ENCODE measurements at regions not wholly inside any gene's neighbourhood (a gene's known extent, or its start where the extent isn't known, plus 50 kb on each side); places are given as distances from the start of the nearest gene placed in this dataset.

DNA sequence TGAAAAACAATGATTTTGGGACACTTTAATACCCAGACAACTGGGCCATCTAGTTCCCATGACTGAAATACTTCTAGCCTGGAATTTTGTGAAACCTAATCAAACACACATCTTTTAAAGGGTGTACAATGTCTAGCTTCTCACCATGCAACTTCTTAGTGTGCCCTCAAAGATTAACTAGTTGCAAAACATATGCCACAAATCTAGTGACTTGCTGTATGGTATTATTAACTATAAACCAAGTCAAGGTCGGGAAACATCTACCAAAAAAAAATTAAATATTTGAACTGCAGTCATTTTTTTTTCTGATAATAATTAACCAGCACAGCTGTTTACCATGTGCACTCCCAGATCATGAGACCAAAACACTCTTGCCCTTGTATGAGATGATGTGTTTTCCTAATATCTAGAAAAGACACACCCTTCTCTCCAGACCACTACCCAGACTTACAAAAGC is 171.8 kb upstream of the FOXN3 start:
- H3K79me2 ChIP-seq (ENCODE audit: insufficient read depth, low read length), result peaks cover 86% of the 10 kb centered on the region
- peak overlapping the region; percentile 67 for H3K4me2 ChIP-seq (replicated peaks; ENCODE audit: extremely low read depth, low read length, poor library complexity, severe bottlenecking)
- peaks cover under 1 to 2% of the 10 kb centered on the region in 2 donors for H3K36me3 ChIP-seq (replicated peaks in 1 of 2; ENCODE audit: control insufficient read depth in 1 of 2, insufficient read depth in 2 of 2, low read length in 2 of 2)
- DNase-seq, result no peak
- no peak overlapping the region for H3K9ac ChIP-seq (ENCODE audit: insufficient read depth, low read length, poor library complexity, severe bottlenecking)
- peaks cover 47 to 52% of the 10 kb centered on the region in 2 donors for H3K4me1 ChIP-seq (ENCODE audit: control insufficient read depth in 1 of 2, insufficient read depth in 2 of 2, low read length in 2 of 2)
- peak overlapping the region; percentile 87 to 97 (median 95) for H3K27ac Mint-ChIP-seq
- no peaks in the 10 kb centered on the region for H4K20me1 ChIP-seq (ENCODE audit: insufficient read depth, low read length)
- H3K27ac ChIP-seq (ENCODE audit: low read depth in 1 of 2, low read length in 2 of 2), result peak overlapping the region; percentile 78 to 90
- no peaks in the 10 kb centered on the region for H3K27me3 Mint-ChIP-seq (ENCODE audit: low read depth in 3 of 3)
- H3K4me3 ChIP-seq (replicated peaks in 1 of 3; ENCODE audit: low read depth in 2 of 3, low read length in 3 of 3), result peak overlapping the region in 2 of 3 experiments; percentile 7 to 59
- H2AFZ ChIP-seq (ENCODE audit: insufficient read depth, low read depth, low read length, poor library complexity, severe bottlenecking), result peak overlapping the region; percentile 49
- H3K27me3 ChIP-seq (ENCODE audit: control insufficient read depth in 2 of 2, insufficient read depth in 2 of 2, low read length in 2 of 2), result no peaks in the 10 kb centered on the region
- H3K4me3 Mint-ChIP-seq, result peak overlapping the region; percentile 77 to 83
- H3K9me3 Mint-ChIP-seq, result peaks cover 0 to 15% (median 6%) of the 10 kb centered on the region in 7 donors
- peaks cover 29 to 33% of the 10 kb centered on the region in 2 donors for H3K36me3 Mint-ChIP-seq
- H3K9me3 ChIP-seq (replicated peaks in 1 of 2; ENCODE audit: control insufficient read depth in 1 of 2, insufficient read depth in 1 of 2, low read length in 2 of 2), result peaks cover 2 to 4% of the 10 kb centered on the region in 2 donors
- TF ChIP-seq, protein P1, sequence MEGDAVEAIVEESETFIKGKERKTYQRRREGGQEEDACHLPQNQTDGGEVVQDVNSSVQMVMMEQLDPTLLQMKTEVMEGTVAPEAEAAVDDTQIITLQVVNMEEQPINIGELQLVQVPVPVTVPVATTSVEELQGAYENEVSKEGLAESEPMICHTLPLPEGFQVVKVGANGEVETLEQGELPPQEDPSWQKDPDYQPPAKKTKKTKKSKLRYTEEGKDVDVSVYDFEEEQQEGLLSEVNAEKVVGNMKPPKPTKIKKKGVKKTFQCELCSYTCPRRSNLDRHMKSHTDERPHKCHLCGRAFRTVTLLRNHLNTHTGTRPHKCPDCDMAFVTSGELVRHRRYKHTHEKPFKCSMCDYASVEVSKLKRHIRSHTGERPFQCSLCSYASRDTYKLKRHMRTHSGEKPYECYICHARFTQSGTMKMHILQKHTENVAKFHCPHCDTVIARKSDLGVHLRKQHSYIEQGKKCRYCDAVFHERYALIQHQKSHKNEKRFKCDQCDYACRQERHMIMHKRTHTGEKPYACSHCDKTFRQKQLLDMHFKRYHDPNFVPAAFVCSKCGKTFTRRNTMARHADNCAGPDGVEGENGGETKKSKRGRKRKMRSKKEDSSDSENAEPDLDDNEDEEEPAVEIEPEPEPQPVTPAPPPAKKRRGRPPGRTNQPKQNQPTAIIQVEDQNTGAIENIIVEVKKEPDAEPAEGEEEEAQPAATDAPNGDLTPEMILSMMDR (IDR thresholded peaks at IDR 0.05), result no peak
- no CpG with 5 or more reads among the region's 1 CpG for WGBS (ENCODE audit: insufficient coverage)
- intact Hi-C loops (cut with micrococcal nuclease), result no loop called here
- H3K4me1 Mint-ChIP-seq, result peaks cover 57% of the 10 kb centered on the region

DNA sequence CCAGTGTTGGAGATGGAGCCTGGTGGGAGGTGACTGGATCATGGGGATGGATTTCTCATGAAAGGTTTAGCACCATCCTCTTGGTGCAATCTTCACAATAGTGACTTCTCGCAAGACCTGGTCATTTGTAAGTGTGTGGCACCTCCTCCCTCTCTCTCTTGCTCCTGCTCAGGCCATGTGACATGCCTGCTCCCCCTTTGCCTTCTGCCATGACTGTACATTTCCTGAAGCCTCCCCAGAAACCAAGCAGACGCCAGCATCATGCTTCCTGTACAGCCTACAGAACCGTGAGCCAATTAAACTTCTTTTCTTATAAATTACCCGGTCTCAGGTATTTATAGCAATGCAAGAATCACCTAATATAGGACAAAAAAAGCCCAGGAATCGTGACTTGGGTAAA is 171.0 kb upstream of the FOXN3 start:
- H3K27ac Mint-ChIP-seq, result peak overlapping the region; percentile 86 to 97 (median 93)
- WGBS (ENCODE audit: insufficient coverage), result 25% methylated on average over 1 of the region's 5 CpGs
- peaks cover 47 to 52% of the 10 kb centered on the region in 2 donors for H3K4me1 ChIP-seq (ENCODE audit: control insufficient read depth in 1 of 2, insufficient read depth in 2 of 2, low read length in 2 of 2)
- H3K36me3 Mint-ChIP-seq, result peaks cover 29 to 36% of the 10 kb centered on the region in 2 donors
- H3K4me3 ChIP-seq (replicated peaks in 1 of 3; ENCODE audit: low read depth in 2 of 3, low read length in 3 of 3), result no peak overlapping the region
- H3K4me3 Mint-ChIP-seq, result peak overlapping the region in 1 of 2 donors; percentile 8
- H3K9ac ChIP-seq (ENCODE audit: insufficient read depth, low read length, poor library complexity, severe bottlenecking), result no peak overlapping the region
- H4K20me1 ChIP-seq (ENCODE audit: insufficient read depth, low read length), result peaks cover 3% of the 10 kb centered on the region
- no peaks in the 10 kb centered on the region for H3K27me3 Mint-ChIP-seq (ENCODE audit: low read depth in 3 of 3)
- peak; percentile 34 to 57 (median 43) for DNase-seq
- TF ChIP-seq, protein P1 (IDR thresholded peaks at IDR 0.05), result no peak
- peaks cover 0 to 4% of the 10 kb centered on the region in 2 donors for H3K9me3 ChIP-seq (replicated peaks in 1 of 2; ENCODE audit: control insufficient read depth in 1 of 2, insufficient read depth in 1 of 2, low read length in 2 of 2)
- peaks cover 60% of the 10 kb centered on the region for H3K4me1 Mint-ChIP-seq
- no peak overlapping the region for H2AFZ ChIP-seq (ENCODE audit: insufficient read depth, low read depth, low read length, poor library complexity, severe bottlenecking)
- H3K79me2 ChIP-seq (ENCODE audit: insufficient read depth, low read length), result peaks cover 88% of the 10 kb centered on the region
- H3K4me2 ChIP-seq (replicated peaks; ENCODE audit: extremely low read depth, low read length, poor library complexity, severe bottlenecking), result no peak overlapping the region
- peak overlapping the region; percentile 55 to 90 for H3K27ac ChIP-seq (ENCODE audit: low read depth in 1 of 2, low read length in 2 of 2)
- H3K36me3 ChIP-seq (replicated peaks in 1 of 2; ENCODE audit: control insufficient read depth in 1 of 2, insufficient read depth in 2 of 2, low read length in 2 of 2), result no peaks in the 10 kb centered on the region
- intact Hi-C loops (cut with micrococcal nuclease), result no loop called here
- H3K9me3 Mint-ChIP-seq, result peaks cover 0 to 15% (median 4%) of the 10 kb centered on the region in 7 donors
- no peaks in the 10 kb centered on the region for H3K27me3 ChIP-seq (ENCODE audit: control insufficient read depth in 2 of 2, insufficient read depth in 2 of 2, low read length in 2 of 2)
